OCI-LY7 (cell line): ENCODE measurements at regions not wholly inside any gene's neighbourhood (a gene's known extent, or its start where the extent isn't known, plus 50 kb on each side); places are given as distances from the start of the nearest gene placed in this dataset.

ENCODE experiments used
- EZH2phosphoT487 ChIP-seq: fragments of 200-600 bp; sonication (generic); IDR thresholded peaks from 2 replicates; pipeline ENCODE4 v1.6.1; 2018; ENCODE audit warnings: low read depth, borderline replicate concordance, mild to moderate bottlenecking, mixed run types, antibody characterized with exemption, low read length, moderate library complexity, mixed read lengths
- TF ChIP-seq, protein P1 (sequence below): fragments of 200-600 bp; sonication (generic); conservative IDR thresholded peaks from 2 replicates; pipeline ENCODE4 v1.5.1; 2014; ENCODE audit warnings: mild to moderate bottlenecking, antibody characterized with exemption, low read length, moderate library complexity, mixed read lengths

GRCh38 chr4:14069886-14070285 lies 442.4 kb upstream of the BOD1L1 start:
- TF ChIP-seq, protein P1, sequence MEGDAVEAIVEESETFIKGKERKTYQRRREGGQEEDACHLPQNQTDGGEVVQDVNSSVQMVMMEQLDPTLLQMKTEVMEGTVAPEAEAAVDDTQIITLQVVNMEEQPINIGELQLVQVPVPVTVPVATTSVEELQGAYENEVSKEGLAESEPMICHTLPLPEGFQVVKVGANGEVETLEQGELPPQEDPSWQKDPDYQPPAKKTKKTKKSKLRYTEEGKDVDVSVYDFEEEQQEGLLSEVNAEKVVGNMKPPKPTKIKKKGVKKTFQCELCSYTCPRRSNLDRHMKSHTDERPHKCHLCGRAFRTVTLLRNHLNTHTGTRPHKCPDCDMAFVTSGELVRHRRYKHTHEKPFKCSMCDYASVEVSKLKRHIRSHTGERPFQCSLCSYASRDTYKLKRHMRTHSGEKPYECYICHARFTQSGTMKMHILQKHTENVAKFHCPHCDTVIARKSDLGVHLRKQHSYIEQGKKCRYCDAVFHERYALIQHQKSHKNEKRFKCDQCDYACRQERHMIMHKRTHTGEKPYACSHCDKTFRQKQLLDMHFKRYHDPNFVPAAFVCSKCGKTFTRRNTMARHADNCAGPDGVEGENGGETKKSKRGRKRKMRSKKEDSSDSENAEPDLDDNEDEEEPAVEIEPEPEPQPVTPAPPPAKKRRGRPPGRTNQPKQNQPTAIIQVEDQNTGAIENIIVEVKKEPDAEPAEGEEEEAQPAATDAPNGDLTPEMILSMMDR: no peak
- TF ChIP-seq EZH2phosphoT487: no peak
